GM19328 (cell line): ENCODE measurements at regions not wholly inside any gene's neighbourhood (a gene's known extent, or its start where the extent isn't known, plus 50 kb on each side); places are given as distances from the start of the nearest gene placed in this dataset.

Experiments
- ATAC-seq: cut with Tn5 transposase; IDR thresholded peaks from one replicate; pipeline ENCODE4 v1.9.1; 2021; ENCODE audit warnings: mild to moderate bottlenecking, moderate library complexity; ENCODE audit not compliant: unreplicated experiment

DNA sequence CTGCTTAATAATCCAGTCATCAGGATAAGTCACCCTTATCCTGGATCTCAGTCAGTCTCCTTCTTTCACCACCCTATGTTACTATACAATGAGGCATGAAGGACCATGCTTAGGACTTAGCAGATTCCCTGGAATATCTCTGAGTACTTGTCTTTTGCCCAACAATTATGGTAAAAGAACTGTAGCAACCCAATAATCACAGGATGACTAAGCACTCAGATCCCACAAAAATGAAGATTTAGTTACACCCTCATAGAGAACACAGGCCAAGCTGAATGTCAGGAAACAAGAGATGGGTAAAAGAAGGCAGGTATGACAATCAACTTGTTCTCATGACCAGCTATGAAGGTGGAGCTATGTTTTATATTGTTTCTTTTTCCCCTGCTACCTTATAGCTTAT is 91.4 kb downstream of the EDN1 start:
- no peak for ATAC-seq

DNA sequence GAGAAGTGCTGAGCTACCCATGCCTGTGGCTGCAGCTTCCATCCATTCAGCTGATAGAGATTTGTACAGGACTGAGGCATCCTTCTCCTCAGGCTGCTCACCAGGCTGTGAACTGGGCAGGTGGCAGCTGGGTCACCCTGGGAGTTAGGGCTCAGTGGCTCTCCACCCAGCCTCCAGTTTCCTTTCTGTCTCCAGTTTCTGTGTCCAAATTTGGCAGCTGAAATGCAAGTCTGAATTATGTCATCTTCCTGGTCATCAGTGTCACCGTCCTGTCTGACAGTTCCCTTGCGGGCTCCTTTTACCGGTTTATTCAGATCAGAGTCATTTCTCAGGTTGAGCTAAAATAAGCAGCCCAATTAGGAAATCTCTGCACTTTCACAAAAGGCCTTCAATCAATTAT is 93.3 kb downstream of the EDN1 start:
- ATAC-seq: no peak

DNA sequence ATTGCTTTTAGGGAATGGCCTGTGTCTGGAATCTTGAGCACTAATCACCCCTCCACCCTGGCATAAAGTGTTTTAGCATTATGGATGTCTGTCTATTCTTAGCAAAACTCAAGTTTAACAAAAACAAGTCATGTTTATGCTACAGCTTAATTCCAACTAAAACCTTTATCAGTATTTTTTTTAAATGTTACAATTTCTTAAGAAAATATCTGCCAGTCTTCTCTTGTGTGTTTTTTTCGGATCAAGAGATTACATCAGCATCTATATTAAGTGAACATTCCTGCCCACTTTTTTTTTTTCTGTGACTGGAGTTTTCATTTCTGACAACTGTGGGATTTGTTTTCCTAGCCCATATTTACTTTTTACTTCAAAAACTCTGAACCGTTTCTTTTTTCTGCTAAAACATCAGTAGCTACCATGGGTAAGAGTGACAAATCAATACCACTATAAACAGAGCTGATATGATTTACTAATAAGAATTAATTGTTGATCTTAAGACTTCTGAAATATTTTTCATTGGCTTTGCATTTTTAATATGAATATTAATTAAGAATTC is 94.3 kb downstream of the EDN1 start:
- no peak for ATAC-seq

DNA sequence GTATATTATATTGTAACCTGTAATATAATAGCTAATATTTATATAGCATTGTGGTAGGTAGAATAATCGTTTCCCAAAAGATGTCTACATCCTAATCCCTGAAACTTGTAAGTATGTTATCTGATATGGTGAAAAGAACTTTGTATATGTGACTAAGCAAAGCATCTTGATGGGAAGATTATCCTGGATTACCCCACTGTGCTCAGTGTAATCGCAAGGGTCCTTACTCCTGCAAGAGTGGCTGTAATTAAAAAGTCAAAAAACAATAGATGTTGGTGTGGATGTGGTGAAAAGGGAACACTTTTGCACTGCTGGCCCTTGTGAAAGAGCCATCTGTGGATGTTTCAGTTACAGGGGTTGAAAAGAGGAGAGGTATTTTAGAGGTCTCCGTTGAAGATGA is 95.2 kb downstream of the EDN1 start:
- ATAC-seq: no peak

DNA sequence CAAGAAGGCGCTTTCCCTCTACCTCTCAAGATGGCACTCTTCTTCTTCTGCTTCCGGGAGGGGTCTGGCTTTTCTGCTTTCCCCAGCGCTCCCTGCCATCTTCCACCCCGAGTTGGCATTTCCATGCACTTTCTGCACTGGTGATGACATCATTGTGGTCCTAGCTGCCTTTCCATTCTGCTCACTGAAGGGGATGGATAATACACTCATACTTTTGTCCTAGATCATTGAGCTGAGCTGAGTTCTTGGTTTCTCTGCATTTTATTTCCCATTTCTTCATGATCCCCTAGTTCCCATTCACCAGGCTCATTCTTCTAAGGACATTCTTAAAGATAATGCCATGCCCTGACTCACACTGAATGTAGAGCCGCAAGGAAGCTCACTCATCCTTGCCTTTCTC is 96.7 kb downstream of the EDN1 start:
- no peak for ATAC-seq

DNA sequence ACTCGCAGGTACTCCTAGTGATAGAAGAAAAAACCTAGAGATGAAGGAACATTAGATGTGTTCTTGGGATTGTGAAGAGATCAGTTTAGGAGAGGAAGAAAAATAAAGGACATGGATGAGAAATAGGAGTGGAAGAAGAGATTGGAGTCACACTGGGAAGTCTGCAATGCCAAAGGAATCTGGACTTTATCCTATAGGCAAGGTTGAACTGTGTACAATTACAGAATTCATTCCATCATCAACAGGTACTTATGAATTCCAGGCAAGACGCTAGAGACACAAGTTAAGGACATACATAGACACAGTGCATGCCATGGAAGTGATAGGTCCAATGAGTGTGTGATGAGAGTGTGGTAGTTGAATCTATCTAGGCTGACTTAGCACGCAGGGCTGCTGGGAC is 101.3 kb downstream of the EDN1 start:
- ATAC-seq: no peak

DNA sequence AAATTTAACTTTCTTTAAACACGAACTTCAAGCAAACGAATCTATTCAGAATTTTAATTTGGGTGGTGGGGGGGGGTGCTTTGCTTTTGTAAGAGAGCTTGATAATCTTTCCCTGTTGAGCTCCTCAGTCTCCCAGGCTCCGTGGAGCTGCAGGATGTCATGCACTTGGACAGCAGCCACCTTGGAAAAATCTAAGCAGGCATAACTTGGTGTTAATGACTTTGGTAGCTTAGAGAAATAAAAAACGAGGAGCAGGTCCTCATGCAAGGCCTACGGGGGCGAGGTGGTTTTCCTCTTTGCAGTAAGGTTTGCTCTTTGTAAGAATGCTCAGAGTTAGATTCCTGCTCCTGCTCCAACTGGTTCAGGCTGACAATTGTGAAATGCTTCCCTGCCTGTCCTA is 102.3 kb downstream of the EDN1 start:
- ATAC-seq: no peak

DNA sequence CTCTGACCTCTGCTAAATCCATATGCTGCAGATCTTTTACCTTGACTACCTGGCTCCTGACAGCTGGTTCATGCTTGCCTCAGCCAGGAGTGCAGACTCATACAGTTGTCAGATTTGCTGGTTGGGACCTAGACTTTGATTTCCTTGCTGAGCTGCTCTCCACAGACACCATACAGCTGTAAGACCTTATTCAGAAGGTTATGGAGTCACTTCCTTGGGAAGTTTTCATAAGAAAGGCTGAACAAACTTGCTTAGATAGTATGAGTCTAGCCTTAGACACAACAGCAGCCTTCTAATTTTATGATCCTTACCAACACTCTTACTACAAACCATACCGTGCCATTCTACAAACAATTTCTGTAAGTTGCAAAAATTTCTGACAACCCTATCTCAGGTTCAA is 102.9 kb downstream of the EDN1 start:
- no peak for ATAC-seq

DNA sequence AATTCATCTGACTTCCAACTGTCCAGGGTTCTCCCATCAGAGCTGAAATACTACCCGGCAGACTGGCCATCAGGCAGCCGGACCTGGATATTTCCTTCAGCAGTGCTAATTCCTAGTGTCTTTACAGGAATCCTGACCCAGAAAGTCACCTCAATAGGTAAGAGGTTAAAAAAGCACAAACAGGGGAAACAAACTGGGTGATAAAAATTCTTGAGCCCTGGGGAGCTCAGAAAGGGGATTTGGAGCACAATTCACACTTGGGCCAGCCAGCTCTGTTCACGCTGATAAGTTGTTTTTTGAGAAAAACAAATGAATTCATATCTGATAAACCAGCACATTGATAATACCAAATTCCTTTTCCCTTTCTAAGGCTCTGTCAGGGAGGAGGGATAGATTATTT is 104.0 kb downstream of the EDN1 start:
- no peak for ATAC-seq

DNA sequence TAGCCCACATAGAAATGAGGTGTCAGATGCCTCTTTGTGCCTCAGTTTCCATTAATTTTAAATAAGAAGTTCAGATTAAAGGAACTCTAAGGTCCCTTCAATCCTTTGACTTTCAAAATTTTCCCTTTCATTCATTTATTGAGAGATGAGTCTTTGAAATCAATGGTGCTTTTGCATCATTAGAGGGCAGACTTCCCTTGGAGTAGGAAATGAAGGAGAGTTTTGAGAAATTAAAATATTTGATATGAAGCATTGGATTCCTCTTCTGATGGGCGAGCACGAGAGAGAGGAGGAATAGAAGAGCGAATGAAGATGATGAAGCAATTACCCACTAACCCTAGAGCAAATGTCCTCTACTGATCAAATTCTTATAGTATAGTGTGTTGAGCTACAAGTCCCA is 105.7 kb downstream of the EDN1 start:
- no peak for ATAC-seq

DNA sequence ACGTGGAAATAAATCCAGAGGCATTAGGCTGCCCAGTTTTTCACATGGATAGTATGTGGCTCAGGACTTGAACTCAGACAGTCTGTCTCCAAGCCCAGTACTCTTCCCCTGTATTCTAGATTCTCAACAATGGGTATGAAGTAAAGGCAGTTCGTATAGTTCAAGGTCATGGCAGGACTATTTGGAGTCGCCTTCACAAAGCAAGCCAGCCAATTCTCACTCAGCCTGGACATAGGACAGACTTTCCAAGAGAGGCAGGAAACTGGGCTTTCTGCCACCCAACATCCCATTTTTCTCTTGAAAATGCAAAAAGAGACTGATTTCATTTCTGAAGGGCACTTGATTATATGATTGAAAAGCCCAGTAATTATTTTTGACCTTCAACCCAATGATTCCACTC is 111.0 kb downstream of the EDN1 start:
- ATAC-seq: no peak

DNA sequence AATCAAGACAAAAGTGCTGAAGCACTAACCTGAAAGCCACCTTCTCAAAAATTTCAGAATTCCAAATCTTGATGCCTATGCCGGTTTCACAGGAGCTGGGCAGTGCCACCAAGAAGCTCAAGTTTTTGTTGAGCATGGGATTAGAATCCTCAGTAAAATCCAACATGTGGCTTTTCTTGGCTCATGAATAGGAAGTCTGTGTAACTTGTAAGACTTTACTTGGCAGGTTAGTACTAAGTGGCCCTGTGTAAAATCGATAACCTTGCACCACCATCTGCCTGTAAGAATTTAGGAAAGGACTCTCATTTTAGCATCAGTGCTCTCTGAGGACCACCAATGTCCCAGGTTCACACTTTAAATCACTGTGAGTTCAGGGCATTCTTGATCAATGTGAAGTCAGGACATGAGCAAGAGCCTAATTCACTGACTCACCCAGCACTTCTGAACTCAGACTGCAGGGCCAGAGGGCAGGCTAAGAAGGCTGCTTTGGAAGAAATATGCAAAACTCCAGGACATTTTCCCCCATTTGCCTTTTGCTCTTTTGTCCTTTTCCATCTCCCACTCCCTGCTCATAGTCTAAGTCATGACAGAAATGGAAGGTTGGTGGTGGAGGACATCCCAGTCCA is 113.2 kb downstream of the EDN1 start:
- ATAC-seq: no peak

DNA sequence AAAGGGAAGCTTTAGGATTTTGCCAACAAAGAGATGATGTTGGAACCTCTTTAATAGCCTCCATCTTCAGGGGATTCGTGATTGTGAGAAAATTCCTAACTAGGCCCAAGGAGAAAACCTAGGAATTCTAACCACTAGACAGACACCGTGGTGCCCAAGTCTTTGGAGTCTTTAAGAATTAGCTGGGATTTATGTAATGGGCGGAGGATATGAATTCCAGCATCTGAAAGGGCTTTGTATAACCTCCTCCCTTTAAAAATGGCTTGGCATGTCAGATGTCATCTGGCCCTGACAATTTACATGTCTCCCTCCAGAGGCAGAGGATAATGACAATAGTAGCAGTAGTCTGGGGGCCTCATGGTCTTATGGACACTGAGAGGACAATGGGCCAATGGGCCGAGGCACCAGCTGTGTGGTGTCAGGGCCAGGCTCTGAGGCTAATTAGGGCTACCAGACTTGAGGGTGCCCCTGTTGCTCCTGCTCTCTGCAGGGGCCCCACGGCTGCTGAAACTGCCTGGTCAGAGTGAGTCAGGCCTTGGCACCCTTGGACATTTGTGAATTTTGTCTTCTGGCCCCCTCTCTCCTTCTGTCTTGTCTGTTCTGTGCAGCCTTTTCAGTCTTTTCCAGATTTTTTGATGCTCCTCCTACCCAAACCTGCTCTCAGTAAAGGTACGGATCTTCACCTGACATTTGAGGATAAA is 113.9 kb downstream of the EDN1 start:
- no peak for ATAC-seq

DNA sequence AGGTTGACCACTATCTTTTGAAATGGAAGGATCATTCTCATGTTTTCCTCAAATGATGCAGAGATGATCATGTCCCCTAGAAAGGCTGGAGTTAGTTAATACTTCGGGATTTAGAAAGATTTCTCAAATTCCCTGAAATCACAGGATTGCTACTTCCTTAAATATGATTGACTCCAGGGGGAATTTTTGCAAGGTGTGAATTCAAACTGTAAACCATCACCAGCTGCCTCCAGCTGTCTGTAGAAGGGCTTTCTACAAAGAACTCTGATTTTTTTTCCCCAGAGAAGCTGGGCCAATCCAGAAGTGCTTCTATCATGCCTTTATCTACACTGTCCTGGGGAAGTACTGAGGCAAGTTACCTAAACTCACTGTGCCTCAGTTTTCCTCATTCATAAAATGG is 114.5 kb downstream of the EDN1 start:
- ATAC-seq: no peak

DNA sequence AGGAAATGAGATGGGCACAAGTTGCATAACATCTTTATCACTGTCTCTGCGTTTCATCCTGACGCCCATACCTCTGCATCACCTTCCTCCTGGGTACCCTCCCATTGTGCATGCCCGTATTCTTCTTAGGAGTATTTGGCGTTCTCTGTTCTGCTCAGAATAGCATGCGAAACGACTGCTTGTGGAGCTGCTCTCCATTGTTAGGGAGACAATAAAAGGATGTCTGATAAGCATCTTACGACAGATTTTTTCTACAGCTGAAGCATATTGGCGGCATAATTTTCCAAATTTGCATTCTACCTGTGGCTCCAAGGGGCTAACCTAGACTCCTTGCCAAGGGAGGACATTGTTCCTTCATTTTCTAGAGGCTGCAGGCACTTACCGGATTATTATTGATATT is 118.6 kb downstream of the EDN1 start:
- no peak for ATAC-seq

DNA sequence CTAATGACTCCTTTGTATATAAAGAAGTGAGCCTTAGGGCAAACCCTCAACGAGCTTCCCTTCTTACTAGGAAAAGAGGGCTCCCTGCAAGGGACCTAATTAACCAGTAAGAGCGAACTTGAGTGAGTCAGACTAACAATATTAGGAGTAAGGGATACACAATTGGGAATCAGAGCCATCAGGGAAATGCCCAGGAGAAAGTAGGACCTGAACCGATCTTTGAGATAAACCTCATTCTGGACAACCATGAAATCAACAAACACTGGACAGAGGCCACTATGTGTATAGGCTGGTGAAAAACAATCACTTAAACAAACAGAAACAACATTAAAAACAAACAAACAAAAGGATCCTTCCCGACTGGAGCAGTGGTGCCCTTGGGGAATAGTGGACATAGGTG is 120.8 kb downstream of the EDN1 start:
- no peak for ATAC-seq

DNA sequence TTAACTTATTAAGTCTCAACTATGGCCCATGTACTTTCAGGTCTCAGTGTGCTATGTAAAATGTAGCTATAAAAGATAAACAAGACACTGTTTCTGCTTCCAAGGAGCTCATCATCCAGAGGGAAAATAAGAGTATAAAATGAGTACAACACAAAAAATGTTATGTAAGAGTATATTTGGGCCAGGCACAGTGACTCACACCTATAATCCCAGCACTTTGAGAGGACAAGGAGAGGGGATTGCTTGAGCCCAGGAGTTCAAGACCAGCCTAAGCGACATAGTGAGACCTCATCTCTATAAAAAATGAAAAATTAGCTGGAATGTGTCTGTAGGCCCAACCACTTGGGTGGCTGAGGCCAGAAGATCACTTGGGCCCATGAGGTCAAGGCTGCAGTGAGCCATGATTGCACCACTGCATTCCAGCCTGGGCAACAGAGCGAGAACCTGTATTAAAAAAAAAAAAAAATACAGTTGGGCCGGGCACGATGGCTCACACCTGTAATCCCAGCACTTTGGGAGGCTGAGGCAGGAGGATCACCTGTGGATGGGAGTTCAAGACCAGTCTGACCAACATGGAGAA is 124.0 kb downstream of the EDN1 start:
- no peak for ATAC-seq

DNA sequence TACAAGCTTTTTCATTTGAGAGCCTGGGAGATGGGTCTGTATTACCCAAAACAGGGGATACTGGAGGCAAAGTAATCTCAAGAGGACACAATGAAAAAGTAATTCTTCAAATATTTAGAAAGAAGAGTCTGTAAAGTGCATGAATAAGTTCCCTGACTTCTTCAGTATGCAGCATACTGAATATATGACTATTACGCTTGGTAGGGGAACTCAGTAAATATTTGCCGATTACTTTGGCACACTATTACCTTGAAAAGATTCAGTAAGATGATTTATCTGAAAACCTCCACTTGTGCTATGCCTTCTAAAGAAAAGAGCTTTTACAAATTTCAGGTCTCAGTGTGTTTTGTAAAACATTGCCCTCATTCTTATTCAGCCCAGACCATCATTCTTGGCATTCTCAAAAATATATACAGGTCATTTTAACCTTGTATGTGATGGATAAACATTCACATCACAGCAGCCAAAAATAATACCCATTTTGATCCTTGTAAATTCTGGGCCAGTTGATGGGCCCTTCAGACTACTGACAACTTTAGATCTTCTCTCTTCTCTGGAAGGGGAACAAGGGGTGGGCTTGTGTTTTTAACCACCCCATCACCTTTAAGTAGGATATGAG is 125.9 kb downstream of the EDN1 start:
- no peak for ATAC-seq

DNA sequence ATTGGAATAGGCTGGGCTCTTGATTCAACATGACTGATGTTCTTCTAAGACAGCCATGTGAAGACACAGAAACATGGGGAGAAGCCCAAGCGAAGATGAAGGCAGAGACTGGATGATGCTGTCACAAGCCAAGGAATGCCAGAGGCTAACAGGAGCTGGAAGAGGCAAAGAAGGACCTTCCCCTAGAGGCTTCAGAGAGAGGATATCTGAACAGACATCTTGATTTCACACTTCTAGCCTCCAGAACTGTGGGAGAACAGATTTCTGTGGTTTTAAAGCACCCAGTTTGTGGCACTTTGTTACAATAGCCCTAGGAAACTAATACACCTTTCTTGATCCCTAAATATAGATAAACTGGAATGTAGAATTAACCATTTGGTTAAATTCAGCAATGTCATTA is 127.0 kb downstream of the EDN1 start:
- no peak for ATAC-seq

DNA sequence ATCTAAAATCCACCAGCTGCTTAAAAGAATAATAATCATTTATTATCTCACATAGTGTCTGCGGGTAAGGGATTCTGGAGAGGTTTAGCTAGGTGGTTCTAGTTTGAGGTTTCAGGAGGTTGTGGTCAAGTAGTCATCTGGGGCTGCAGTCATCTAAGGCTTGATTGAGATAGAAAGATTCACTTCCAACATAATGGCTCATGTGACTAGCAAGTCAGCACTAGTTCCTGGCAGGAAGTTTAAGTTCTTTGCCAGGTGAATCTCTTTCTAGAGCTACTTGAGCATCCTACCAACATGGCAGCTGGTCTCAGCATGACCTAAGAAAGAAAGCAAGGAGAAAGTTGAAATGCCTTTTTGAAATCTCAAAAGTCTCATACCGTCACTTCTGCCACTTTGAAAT is 128.8 kb downstream of the EDN1 start:
- ATAC-seq: no peak

DNA sequence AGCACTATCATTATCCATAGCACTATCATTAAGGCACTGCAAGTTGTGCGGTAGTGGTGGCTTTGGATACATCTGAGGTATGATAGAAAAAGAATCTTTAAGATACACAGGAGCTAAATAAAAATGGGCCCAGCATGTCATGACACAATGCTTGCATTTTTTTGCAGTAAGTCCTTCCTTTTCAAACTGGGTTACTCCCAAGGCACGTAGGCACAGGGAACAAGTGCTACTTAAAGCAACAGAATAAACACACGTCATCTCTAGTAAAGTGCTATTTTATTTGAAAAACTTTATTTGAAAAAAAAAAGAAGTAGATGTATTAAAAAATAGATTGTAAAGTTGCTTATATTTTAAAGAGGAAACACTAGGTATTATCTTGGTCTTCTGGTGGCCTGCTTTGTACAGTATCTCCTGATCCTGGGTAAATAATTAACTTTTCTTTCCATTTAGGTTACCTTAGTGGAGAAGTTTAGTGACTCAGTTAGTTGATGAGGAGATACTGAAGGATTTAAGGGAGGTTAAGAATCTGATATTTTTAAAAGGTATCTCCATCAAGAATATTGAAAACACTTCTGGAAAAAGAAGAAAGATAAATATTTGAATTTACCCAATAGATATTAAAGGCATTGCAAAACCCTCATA is 129.6 kb downstream of the EDN1 start:
- ATAC-seq: no peak
